Lower lobe of right lung (tissue), 2 donors: ENCODE measurements at regions not wholly inside any gene's neighbourhood (a gene's known extent, or its start where the extent isn't known, plus 50 kb on each side); places are given as distances from the start of the nearest gene placed in this dataset.

Source experiments
- ATAC-seq, 2 donors: fragments of 200-7000 bp; cut with Tn5 transposase; one replicate each; pipeline ENCODE4 v1.9.1; 2020 to 2022; ENCODE audit warnings: mild to moderate bottlenecking in 2 of 2, moderate library complexity in 2 of 2
- DNase-seq: peaks from one replicate; pipeline ENCODE4 v3.0.0-alpha.2; 2020
- H3K27ac ChIP-seq: fragments of 200-600 bp; one replicate; pipeline ENCODE4 v1.8.0; 2022
- H3K27me3 ChIP-seq: fragments of 200-600 bp; one replicate; pipeline ENCODE4 v1.8.0; 2022; ENCODE audit warnings: low read depth
- H3K36me3 ChIP-seq: fragments of 200-600 bp; one replicate; pipeline ENCODE4 v1.8.0; 2022; ENCODE audit warnings: mild to moderate bottlenecking
- H3K4me1 ChIP-seq: fragments of 200-600 bp; one replicate; pipeline ENCODE4 v1.8.0; 2022
- H3K4me3 ChIP-seq: fragments of 200-600 bp; one replicate; pipeline ENCODE4 v1.8.0; 2022; ENCODE audit warnings: mild to moderate bottlenecking
- H3K9me3 ChIP-seq: fragments of 200-600 bp; one replicate; pipeline ENCODE4 v1.8.0; 2022
- intact Hi-C: fragments of 100-400 bp; cut with DNase I; formaldehyde crosslinking; loops from one replicate; pipeline ENCODE4 v1.11.0; 2022
- TF ChIP-seq, protein P1 (sequence below): fragments of 200-600 bp; IDR thresholded peaks from one replicate; pipeline ENCODE4 v1.8.0; 2022; ENCODE audit warnings: antibody characterized with exemption, mild to moderate bottlenecking
- donor health status: DM: no; HTN: yes; CAD: no; lungs with severe emphysema.

DNA sequence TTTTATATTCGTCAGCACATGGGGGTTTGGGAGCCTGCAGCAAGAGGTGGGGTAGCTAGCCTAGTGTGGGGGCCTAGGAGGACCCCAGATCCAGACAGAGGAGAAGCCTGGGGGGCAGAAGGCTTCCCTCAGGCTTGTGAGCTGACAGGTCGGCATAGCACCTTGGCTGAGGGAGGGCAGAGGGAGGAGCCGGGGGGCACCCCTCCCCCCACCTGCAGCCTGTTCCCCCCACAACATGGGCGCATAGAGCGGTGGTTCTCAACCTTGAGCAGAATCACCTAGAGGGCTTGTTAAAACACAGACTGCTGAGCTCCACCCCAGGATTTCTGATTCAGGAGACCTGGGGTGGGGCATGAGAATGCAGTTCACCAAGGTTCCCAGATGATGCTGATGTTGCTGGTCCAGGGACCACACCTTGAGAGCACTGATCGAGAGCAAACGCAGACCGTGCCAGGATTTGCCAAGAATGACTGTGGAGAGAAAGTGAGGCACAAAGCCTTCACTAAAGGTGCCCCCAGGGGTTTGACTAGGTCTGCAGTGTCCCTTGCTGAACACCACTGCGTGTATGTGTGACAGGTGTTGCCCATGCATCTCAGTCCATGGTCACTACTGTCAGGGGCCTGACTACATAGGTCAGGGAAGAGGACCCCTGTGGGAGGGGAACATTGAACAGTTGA is 163.3 kb downstream of the MACROH2A1 start:
- Histone ChIP-seq H3K27me3 (no peaks in the 10 kb centered on the region), H3K36me3 (no peaks in the 10 kb centered on the region), H3K27ac (no peak overlapping the region), H3K4me1 (peaks cover 9% of the 10 kb centered on the region), H3K9me3 (no peaks in the 10 kb centered on the region), H3K4me3 (no peak overlapping the region)
- intact Hi-C loops: no loop called here
- TF ChIP-seq, protein P1, sequence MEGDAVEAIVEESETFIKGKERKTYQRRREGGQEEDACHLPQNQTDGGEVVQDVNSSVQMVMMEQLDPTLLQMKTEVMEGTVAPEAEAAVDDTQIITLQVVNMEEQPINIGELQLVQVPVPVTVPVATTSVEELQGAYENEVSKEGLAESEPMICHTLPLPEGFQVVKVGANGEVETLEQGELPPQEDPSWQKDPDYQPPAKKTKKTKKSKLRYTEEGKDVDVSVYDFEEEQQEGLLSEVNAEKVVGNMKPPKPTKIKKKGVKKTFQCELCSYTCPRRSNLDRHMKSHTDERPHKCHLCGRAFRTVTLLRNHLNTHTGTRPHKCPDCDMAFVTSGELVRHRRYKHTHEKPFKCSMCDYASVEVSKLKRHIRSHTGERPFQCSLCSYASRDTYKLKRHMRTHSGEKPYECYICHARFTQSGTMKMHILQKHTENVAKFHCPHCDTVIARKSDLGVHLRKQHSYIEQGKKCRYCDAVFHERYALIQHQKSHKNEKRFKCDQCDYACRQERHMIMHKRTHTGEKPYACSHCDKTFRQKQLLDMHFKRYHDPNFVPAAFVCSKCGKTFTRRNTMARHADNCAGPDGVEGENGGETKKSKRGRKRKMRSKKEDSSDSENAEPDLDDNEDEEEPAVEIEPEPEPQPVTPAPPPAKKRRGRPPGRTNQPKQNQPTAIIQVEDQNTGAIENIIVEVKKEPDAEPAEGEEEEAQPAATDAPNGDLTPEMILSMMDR: no peak
- DNase-seq (no peak), ATAC-seq (no peak)

DNA sequence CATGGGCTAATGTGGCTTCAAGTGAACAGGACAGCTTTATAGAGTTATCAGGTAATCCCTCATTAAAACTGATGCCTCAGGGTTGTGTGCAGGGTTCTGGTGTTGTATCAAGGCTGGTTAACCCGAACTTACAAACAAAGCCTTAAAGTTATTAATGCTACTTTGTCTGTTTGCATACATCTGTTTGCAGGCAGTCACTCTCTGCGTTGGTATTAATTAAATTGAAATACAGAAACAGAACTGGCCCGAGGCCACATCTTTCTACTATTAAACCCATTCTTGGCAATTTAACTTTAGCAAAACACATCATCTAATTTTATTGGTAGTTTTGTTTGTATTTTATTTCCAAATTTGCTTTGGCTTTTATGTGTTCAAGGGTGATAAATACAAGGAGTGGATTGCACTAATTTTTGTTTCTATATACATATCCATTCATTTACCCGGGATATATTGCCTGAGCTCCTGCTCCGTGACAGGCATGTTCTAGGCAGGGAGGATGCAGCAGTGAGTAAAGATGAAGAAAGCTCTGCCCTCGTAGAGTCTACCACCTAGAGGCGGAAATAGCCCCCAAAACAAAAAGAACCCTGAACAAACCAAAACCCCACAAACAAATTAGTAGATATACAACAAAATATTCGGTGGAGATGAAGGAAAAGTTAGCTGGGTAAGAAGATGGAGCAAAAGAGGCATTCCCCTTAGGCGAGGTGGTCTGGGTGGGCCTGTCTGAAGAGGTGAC is 164.2 kb downstream of the MACROH2A1 start:
- TF ChIP-seq, protein P1: no peak
- H3K9me3 ChIP-seq: no peaks in the 10 kb centered on the region
- ATAC-seq: no peak
- peaks cover 18% of the 10 kb centered on the region for H3K4me1 ChIP-seq
- no peak for DNase-seq
- H3K27ac ChIP-seq: no peak overlapping the region
- no peaks in the 10 kb centered on the region for H3K27me3 ChIP-seq
- H3K36me3 ChIP-seq: no peaks in the 10 kb centered on the region
- intact Hi-C loops: no loop called here
- no peak overlapping the region for H3K4me3 ChIP-seq

DNA sequence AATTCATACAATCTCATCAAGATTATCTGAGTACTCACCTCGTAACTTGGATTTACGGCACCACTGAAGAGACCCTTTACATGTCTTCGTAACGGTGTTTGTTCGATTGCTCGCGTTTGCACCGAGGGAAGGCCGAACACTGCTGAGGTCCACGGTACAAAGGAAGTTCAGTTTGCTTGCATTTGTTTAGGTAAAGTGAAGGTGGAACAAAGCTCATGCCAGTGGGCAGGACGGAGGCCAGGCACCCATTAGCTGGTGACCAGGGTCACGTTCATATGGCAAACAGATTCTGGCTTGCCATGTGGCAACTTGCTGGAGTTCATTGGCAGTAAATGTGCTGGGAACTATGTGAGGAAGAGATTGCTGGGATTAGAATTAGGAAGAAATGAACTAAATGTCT is 164.8 kb downstream of the MACROH2A1 start:
- TF ChIP-seq, protein P1: no peak
- DNase-seq: no peak
- Histone ChIP-seq H3K36me3 (no peaks in the 10 kb centered on the region), H3K9me3 (no peaks in the 10 kb centered on the region), H3K27ac (no peak overlapping the region), H3K4me1 (peaks cover 15% of the 10 kb centered on the region), H3K27me3 (no peaks in the 10 kb centered on the region), H3K4me3 (no peak overlapping the region)
- intact Hi-C loops: no loop called here
- ATAC-seq: no peak

DNA sequence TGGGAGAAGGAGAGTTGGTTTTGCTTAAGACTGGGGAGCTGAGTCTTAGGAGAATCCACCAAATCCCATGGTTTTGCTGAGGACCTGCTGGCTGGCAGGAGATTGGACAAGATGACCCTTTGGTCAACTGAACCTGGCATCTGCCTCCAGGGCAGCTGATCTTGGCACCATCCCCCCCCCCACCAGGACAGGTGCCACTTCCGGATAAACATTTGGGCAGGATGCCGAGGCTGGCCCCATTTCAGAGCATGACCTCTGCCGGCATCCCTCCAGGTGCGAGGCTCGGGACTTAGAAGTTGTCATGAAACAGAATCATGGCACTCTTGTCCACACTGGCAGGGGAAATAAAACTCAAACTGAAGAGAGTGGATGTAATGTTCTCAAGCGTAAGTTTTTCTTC is 165.6 kb downstream of the MACROH2A1 start:
- intact Hi-C loops: no loop called here
- Histone ChIP-seq H3K36me3 (no peaks in the 10 kb centered on the region), H3K27ac (no peak overlapping the region), H3K4me1 (peaks cover 13% of the 10 kb centered on the region), H3K27me3 (no peaks in the 10 kb centered on the region), H3K9me3 (no peaks in the 10 kb centered on the region), H3K4me3 (no peak overlapping the region)
- TF ChIP-seq, protein P1: no peak
- no peak for ATAC-seq
- DNase-seq: no peak

DNA sequence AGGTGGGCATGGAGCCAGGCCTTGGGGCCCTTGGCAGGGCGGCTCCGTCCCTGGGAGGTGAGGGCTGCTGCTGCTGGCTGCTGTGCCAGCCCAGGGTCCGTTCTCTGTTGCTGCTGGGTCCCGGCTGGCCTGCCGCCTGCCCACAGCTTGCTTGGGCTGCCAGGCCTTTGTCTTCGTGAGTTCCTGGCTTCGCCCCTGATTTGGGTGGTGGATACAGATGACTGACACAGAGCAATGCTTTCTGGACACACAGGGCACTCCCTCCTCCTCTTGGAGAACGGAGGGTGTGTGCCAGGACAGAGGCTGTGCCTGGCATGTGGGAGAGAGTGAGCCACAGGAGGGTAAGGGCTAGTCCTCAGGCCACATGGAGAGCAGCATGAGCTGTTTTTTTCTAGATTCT is 166.1 kb downstream of the MACROH2A1 start:
- no peak for DNase-seq
- Histone ChIP-seq H3K27me3 (no peaks in the 10 kb centered on the region), H3K4me3 (no peak overlapping the region), H3K4me1 (peaks cover 13% of the 10 kb centered on the region), H3K36me3 (no peaks in the 10 kb centered on the region), H3K27ac (no peak overlapping the region), H3K9me3 (no peaks in the 10 kb centered on the region)
- no peak for ATAC-seq
- intact Hi-C loops: no loop called here
- TF ChIP-seq, protein P1: no peak
